ENCODE measurements at regions not wholly inside any gene's neighbourhood (a gene's known extent, or its start where the extent isn't known, plus 50 kb on each side); places are given as distances from the start of the nearest gene placed in this dataset.

- no peak for TF ChIP-seq CTCF (conservative IDR thresholded peaks at IDR 0.05; ENCODE audit: low read depth)
- H3K27ac ChIP-seq: no peak overlapping the region
- POLR2A ChIA-PET (ENCODE audit: low non-redundant PET): no interaction called here
- CTCF ChIA-PET: interaction anchor here (0.6 kb wide), 1 partner anchor 72 kb away, joined by 3 read pairs; no protein-coding TSS in a partner anchor
- no peak for DNase-seq (ENCODE audit: low spot score)
These were observed 99.1 kb downstream of the NIBAN1 start for GRCh38 chr1:184875218-184875617.

- CTCF ChIA-PET: no interaction called here
- DNase-seq (ENCODE audit: low spot score): no peak
- POLR2A ChIA-PET (ENCODE audit: low non-redundant PET): no interaction called here
- H3K27ac ChIP-seq: no peak overlapping the region
- TF ChIP-seq CTCF (conservative IDR thresholded peaks at IDR 0.05; ENCODE audit: low read depth): no peak
These were observed 104.0 kb downstream of the NIBAN1 start for GRCh38 chr1:184870319-184870718.

GRCh38 chr1:184867866-184868689, 106.2 kb downstream of the NIBAN1 start:
- ChIA-PET POLR2A (ENCODE audit: low non-redundant PET) (no interaction called here), CTCF (no interaction called here)
- no peak overlapping the region for H3K27ac ChIP-seq
- no peak for TF ChIP-seq CTCF (conservative IDR thresholded peaks at IDR 0.05; ENCODE audit: low read depth)
- no peak for DNase-seq (ENCODE audit: low spot score)

- no peak overlapping the region for H3K27ac ChIP-seq
- CTCF ChIA-PET: interaction anchor here (0.5 kb wide), 1 partner anchor 1198 kb away, joined by 3 read pairs; no protein-coding TSS in a partner anchor
- peak; percentile 64 for DNase-seq (ENCODE audit: low spot score)
- TF ChIP-seq CTCF (conservative IDR thresholded peaks at IDR 0.05; ENCODE audit: low read depth): no peak
- POLR2A ChIA-PET (ENCODE audit: low non-redundant PET): no interaction called here
These were observed 107.1 kb downstream of the NIBAN1 start for GRCh38 chr1:184866991-184867788.

- no peak for TF ChIP-seq CTCF (conservative IDR thresholded peaks at IDR 0.05; ENCODE audit: low read depth)
- ChIA-PET CTCF (interaction anchor here (0.5 kb wide), 1 partner anchor 1197 kb away, joined by 3 read pairs; no protein-coding TSS in a partner anchor), POLR2A (ENCODE audit: low non-redundant PET) (no interaction called here)
- no peak for DNase-seq (ENCODE audit: low spot score)
- H3K27ac ChIP-seq: no peak overlapping the region
These were observed 107.7 kb downstream of the NIBAN1 start for GRCh38 chr1:184866586-184866985.

GRCh38 chr1:184865831-184866230, 108.5 kb downstream of the NIBAN1 start:
- ChIA-PET CTCF (no interaction called here), POLR2A (ENCODE audit: low non-redundant PET) (no interaction called here)
- no peak overlapping the region for H3K27ac ChIP-seq
- TF ChIP-seq CTCF (conservative IDR thresholded peaks at IDR 0.05; ENCODE audit: low read depth): no peak
- no peak for DNase-seq (ENCODE audit: low spot score)
